HFFc6 (cell line): ENCODE measurements at regions not wholly inside any gene's neighbourhood (a gene's known extent, or its start where the extent isn't known, plus 50 kb on each side); places are given as distances from the start of the nearest gene placed in this dataset.

Source experiments
- DNase-seq: peaks from one replicate; pipeline ENCODE4 v3.0.0-alpha.2; 2018
- H3K27ac Mint-ChIP-seq: 2 replicates; pipeline ENCODE4 v1.8.0; 2020; ENCODE audit warnings: mild to moderate bottlenecking, mixed read lengths
- H3K27me3 Mint-ChIP-seq: 2 replicates; pipeline ENCODE4 v1.8.0; 2021; ENCODE audit warnings: mild to moderate bottlenecking, moderate library complexity, mixed read lengths; ENCODE audit not compliant: insufficient read depth
- H3K36me3 Mint-ChIP-seq: 2 replicates; pipeline ENCODE4 v1.8.0; 2021; ENCODE audit warnings: low read depth, mixed read lengths
- H3K4me1 Mint-ChIP-seq: 2 replicates; pipeline ENCODE4 v1.8.0; 2020; ENCODE audit warnings: low read depth, mixed read lengths
- H3K4me3 Mint-ChIP-seq: 2 replicates; pipeline ENCODE4 v1.8.0; 2020; ENCODE audit warnings: mild to moderate bottlenecking, moderate library complexity, mixed read lengths
- H3K9me3 Mint-ChIP-seq: 2 replicates; pipeline ENCODE4 v1.8.0; 2020; ENCODE audit warnings: mild to moderate bottlenecking, mixed read lengths
- CTCF ChIP-seq: fragments of 200-600 bp; sonication (generic); IDR thresholded peaks from 2 replicates; pipeline ENCODE4 v1.5.0; 2021; ENCODE audit warnings: antibody characterized with exemption, mild to moderate bottlenecking

- no peak for TF ChIP-seq CTCF
- Mint-ChIP-seq H3K9me3 (peaks cover 51% of the 10 kb centered on the region), H3K4me1 (no peaks in the 10 kb centered on the region), H3K36me3 (peaks cover 9% of the 10 kb centered on the region), H3K4me3 (no peak overlapping the region), H3K27ac (no peak overlapping the region), H3K27me3 (no peaks in the 10 kb centered on the region; the same call in 1 of the 2 replicates)
- DNase-seq: no peak
Observed at GRCh38 chr14:104390221-104390931, 189.2 kb upstream of the C14orf180 start.

- peaks cover 9% of the 10 kb centered on the region for H3K36me3 Mint-ChIP-seq
- no peak for TF ChIP-seq CTCF
- no peaks in the 10 kb centered on the region for H3K4me1 Mint-ChIP-seq
- H3K4me3 Mint-ChIP-seq: no peak overlapping the region
- no peaks in the 10 kb centered on the region; the same call in 1 of the 2 replicates for H3K27me3 Mint-ChIP-seq
- peaks cover 51% of the 10 kb centered on the region for H3K9me3 Mint-ChIP-seq
- no peak overlapping the region for H3K27ac Mint-ChIP-seq
- no peak for DNase-seq
Observed at GRCh38 chr14:104390941-104391901, 188.3 kb upstream of the C14orf180 start.

- Mint-ChIP-seq H3K36me3 (peaks cover 16% of the 10 kb centered on the region), H3K9me3 (peaks cover 52% of the 10 kb centered on the region), H3K4me3 (no peak overlapping the region), H3K27ac (no peak overlapping the region), H3K4me1 (no peaks in the 10 kb centered on the region), H3K27me3 (no peaks in the 10 kb centered on the region; the same call in 1 of the 2 replicates)
- DNase-seq: no peak
- no peak for TF ChIP-seq CTCF
Observed at GRCh38 chr14:104392001-104392395, 187.6 kb upstream of the C14orf180 start.

- Mint-ChIP-seq H3K4me3 (no peak overlapping the region), H3K36me3 (peaks cover 22% of the 10 kb centered on the region), H3K27ac (no peak overlapping the region), H3K9me3 (peaks cover 58% of the 10 kb centered on the region), H3K4me1 (no peaks in the 10 kb centered on the region), H3K27me3 (no peaks in the 10 kb centered on the region; the same call in 1 of the 2 replicates)
- no peak for TF ChIP-seq CTCF
- no peak for DNase-seq
Observed at GRCh38 chr14:104392396-104393198, 187.0 kb upstream of the C14orf180 start.

DNA sequence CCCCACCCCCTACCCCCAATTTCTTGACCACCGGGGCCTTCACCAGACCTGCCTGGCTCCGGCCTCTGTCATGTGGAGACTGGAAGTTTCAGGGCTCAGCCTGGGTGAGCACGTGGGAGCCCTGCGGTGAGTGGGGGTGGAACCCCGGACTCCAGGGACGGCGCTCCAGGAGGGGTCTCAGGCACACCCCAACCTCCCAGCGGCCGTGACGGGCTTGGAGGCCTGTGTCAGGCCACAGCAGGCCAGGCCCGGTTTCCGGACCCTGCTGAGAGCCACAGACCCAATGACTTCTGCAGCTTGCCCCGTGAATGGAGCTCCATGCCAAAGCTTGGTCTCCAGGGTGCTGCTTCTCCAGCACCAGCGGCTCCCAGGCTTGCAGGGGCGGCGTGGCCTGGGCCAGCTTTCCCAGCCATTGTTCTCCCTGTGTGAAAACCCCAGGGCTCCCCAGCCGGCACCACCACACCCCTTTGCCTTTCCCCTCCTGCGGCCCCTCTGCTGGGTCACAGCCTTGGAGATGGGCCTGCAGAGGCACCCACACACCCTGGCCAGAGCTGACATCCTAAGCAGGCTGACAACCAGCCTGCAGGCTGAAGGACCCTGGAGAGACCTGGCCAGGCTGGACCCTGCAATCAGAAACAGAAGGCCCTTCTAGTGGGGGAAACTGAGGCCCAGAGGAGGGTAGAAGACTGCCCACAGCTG, 186.2 kb upstream of the C14orf180 start:
- peaks cover 26% of the 10 kb centered on the region for H3K36me3 Mint-ChIP-seq
- TF ChIP-seq CTCF: no peak
- H3K4me1 Mint-ChIP-seq: no peaks in the 10 kb centered on the region
- H3K4me3 Mint-ChIP-seq: no peak overlapping the region
- H3K27ac Mint-ChIP-seq: no peak overlapping the region
- H3K9me3 Mint-ChIP-seq: peaks cover 65% of the 10 kb centered on the region
- no peak for DNase-seq
- no peaks in the 10 kb centered on the region; the same call in 1 of the 2 replicates for H3K27me3 Mint-ChIP-seq
